GM13977 (cell line): ENCODE measurements at regions not wholly inside any gene's neighbourhood (a gene's known extent, or its start where the extent isn't known, plus 50 kb on each side); places are given as distances from the start of the nearest gene placed in this dataset.
A peak's percentile ranks its signal among the peaks of the same experiment; 100 is the strongest.

Experiments used
- DNase-seq: peaks from one replicate; pipeline ENCODE4 v3.0.0; 2012; ENCODE audit warnings: low spot score
- CTCF ChIP-seq: IDR thresholded peaks from 2 replicates; pipeline ENCODE4 v1.5.1; 2012; ENCODE audit warnings: mild to moderate bottlenecking, control low read depth; ENCODE audit not compliant: insufficient read depth; ENCODE audit errors: extremely low read depth, missing control alignments
- in situ Hi-C: fragments of 300-500 bp; cut with MboI; formaldehyde crosslinking; loops from one replicate; pipeline ENCODE4 v1.12.0; 2022; ENCODE audit warnings: low sequenced_read_pairs, low pct_unique_long_range_greater_than_20kb, mixed read lengths, inconsistent platforms; ENCODE audit not compliant: unreplicated experiment

GRCh38 chr6:17006543-17006942 lies 95.3 kb upstream of the STMND1 start:
- in situ Hi-C loops, result no loop called here
- DNase-seq, result no peak
- TF ChIP-seq CTCF, result no peak

GRCh38 chr6:17004269-17004668 lies 97.6 kb upstream of the STMND1 start:
- in situ Hi-C loops, result no loop called here

GRCh38 chr6:17002123-17002522 lies 99.7 kb upstream of the STMND1 start:
- in situ Hi-C loops, result no loop called here
- no peak for DNase-seq
- TF ChIP-seq CTCF, result no peak

More at GRCh38 chr6:17004269-17004668, 97.6 kb upstream of the STMND1 start:
- no peak for TF ChIP-seq CTCF
- no peak for DNase-seq

GRCh38 chr6:17001188-17001587 lies 100.7 kb upstream of the STMND1 start:
- in situ Hi-C loops, result no loop called here
- DNase-seq, result no peak
- peak; percentile 3 for TF ChIP-seq CTCF

- no peak for TF ChIP-seq CTCF
- in situ Hi-C loops, result no loop called here
- no peak for DNase-seq
Observed at GRCh38 chr6:16999491-17000436, 102.1 kb upstream of the STMND1 start.

- in situ Hi-C loops, result no loop called here
- no peak for DNase-seq
- no peak for TF ChIP-seq CTCF
Observed at GRCh38 chr6:16998461-16998860, 103.4 kb upstream of the STMND1 start.
